ENCODE measurements at regions not wholly inside any gene's neighbourhood (a gene's known extent, or its start where the extent isn't known, plus 50 kb on each side); places are given as distances from the start of the nearest gene placed in this dataset.

DNA sequence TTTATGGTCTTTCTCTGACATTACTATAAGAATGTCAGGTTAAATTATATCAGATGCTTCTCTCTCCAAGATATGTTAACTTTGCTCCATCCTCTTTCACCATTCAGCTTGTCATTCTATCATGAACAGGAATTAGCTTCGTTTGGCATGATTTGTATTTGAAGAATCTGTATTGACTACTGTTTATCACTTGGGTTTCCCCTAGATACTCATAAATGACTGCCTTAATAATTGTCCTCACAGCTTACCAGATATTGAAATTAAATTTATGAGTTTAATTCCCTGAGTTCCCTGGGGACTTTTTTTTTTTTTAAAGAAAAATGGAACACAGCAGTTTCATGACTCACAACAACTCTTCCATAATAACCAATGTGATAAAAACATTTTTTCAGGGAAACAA lies 76.2 kb upstream of the EOLA2 start:
- Histone ChIP-seq H3K36me3 (ENCODE audit: control insufficient read depth, insufficient read depth, low read length) (no peaks in the 10 kb centered on the region), H3K4me3 (ENCODE audit: low read depth, low read length) (no peak overlapping the region), H3K27me3 (ENCODE audit: control insufficient read depth, insufficient read depth, low read length) (no peaks in the 10 kb centered on the region)
- FAIRE-seq (no peak), DNase-seq (ENCODE audit: low read depth) (no peak)
- TF ChIP-seq, protein P1, sequence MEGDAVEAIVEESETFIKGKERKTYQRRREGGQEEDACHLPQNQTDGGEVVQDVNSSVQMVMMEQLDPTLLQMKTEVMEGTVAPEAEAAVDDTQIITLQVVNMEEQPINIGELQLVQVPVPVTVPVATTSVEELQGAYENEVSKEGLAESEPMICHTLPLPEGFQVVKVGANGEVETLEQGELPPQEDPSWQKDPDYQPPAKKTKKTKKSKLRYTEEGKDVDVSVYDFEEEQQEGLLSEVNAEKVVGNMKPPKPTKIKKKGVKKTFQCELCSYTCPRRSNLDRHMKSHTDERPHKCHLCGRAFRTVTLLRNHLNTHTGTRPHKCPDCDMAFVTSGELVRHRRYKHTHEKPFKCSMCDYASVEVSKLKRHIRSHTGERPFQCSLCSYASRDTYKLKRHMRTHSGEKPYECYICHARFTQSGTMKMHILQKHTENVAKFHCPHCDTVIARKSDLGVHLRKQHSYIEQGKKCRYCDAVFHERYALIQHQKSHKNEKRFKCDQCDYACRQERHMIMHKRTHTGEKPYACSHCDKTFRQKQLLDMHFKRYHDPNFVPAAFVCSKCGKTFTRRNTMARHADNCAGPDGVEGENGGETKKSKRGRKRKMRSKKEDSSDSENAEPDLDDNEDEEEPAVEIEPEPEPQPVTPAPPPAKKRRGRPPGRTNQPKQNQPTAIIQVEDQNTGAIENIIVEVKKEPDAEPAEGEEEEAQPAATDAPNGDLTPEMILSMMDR (IDR thresholded peaks at IDR 0.05; ENCODE audit: insufficient read depth, low read length, severe bottlenecking): no peak

DNA sequence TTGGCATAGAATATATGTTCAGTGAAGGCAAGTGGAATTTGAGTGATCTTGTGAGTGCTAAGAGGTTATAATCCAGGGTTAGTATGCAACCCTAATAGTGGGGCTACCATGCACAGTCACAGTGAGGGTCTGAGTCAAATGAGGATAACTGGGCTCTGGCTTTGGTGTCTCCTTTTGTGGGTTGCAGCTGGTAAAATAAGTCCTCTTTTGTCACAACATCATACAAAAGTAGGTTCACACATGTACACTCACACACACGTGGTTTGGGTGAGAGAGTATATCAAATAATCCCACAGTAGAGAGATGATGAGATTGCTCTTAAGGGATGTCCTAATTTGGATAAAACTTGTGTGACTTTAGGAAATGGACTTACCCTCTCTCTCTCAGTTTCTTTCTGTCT lies 79.6 kb upstream of the EOLA2 start:
- DNase-seq (ENCODE audit: low read depth): no peak
- no peak for FAIRE-seq
- no peaks in the 10 kb centered on the region for H3K36me3 ChIP-seq (ENCODE audit: control insufficient read depth, insufficient read depth, low read length)
- TF ChIP-seq, protein P1 (IDR thresholded peaks at IDR 0.05; ENCODE audit: insufficient read depth, low read length, severe bottlenecking): no peak
- H3K4me3 ChIP-seq (ENCODE audit: low read depth, low read length): no peak overlapping the region
- no peaks in the 10 kb centered on the region for H3K27me3 ChIP-seq (ENCODE audit: control insufficient read depth, insufficient read depth, low read length)

GRCh38 chrX:150018931-150019361 lies 80.7 kb upstream of the EOLA2 start:
- no peaks in the 10 kb centered on the region for H3K27me3 ChIP-seq (ENCODE audit: control insufficient read depth, insufficient read depth, low read length)
- no peak for DNase-seq (ENCODE audit: low read depth)
- no peak for FAIRE-seq
- TF ChIP-seq, protein P1 (IDR thresholded peaks at IDR 0.05; ENCODE audit: insufficient read depth, low read length, severe bottlenecking): no peak
- H3K36me3 ChIP-seq (ENCODE audit: control insufficient read depth, insufficient read depth, low read length): no peaks in the 10 kb centered on the region
- H3K4me3 ChIP-seq (ENCODE audit: low read depth, low read length): no peak overlapping the region

GRCh38 chrX:150028692-150029091 lies 90.4 kb upstream of the EOLA2 start:
- Histone ChIP-seq H3K27me3 (ENCODE audit: control insufficient read depth, insufficient read depth, low read length) (no peaks in the 10 kb centered on the region), H3K36me3 (ENCODE audit: control insufficient read depth, insufficient read depth, low read length) (no peaks in the 10 kb centered on the region), H3K4me3 (ENCODE audit: low read depth, low read length) (no peak overlapping the region)
- TF ChIP-seq, protein P1 (IDR thresholded peaks at IDR 0.05; ENCODE audit: insufficient read depth, low read length, severe bottlenecking): no peak
- DNase-seq (ENCODE audit: low read depth) (no peak), FAIRE-seq (no peak)

GRCh38 chrX:150032742-150033141 lies 94.5 kb upstream of the EOLA2 start:
- TF ChIP-seq, protein P1 (IDR thresholded peaks at IDR 0.05; ENCODE audit: insufficient read depth, low read length, severe bottlenecking): no peak
- H3K4me3 ChIP-seq (ENCODE audit: low read depth, low read length): no peak overlapping the region
- no peaks in the 10 kb centered on the region for H3K27me3 ChIP-seq (ENCODE audit: control insufficient read depth, insufficient read depth, low read length)
- FAIRE-seq: no peak
- H3K36me3 ChIP-seq (ENCODE audit: control insufficient read depth, insufficient read depth, low read length): no peaks in the 10 kb centered on the region
- peak; percentile 84 for DNase-seq (ENCODE audit: low read depth)

DNA sequence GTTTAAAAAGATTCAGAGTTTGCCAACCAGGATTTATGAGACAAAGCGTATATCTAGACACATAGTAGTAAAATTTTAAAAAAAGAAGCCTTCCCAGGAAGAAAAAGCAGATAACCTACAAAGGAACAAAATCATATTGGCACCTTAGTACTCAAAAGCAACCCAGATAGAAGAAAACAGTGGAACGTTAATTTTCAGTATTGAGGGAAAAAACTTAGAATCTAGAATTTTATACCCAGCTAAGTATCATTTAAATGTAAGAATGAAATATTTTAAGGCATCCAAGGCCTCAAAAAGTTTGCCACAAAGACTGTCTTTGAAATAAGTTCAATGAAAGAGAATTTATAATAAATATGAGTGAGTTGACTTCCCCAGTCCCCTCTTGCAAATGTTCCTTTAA lies 96.5 kb upstream of the EOLA2 start:
- FAIRE-seq (no peak), DNase-seq (ENCODE audit: low read depth) (no peak)
- TF ChIP-seq, protein P1 (IDR thresholded peaks at IDR 0.05; ENCODE audit: insufficient read depth, low read length, severe bottlenecking): no peak
- Histone ChIP-seq H3K27me3 (ENCODE audit: control insufficient read depth, insufficient read depth, low read length) (no peaks in the 10 kb centered on the region), H3K36me3 (ENCODE audit: control insufficient read depth, insufficient read depth, low read length) (no peaks in the 10 kb centered on the region), H3K4me3 (ENCODE audit: low read depth, low read length) (no peak overlapping the region)

Data from bronchial epithelial cell (primary cell).